ENCODE measurements at regions not wholly inside any gene's neighbourhood (a gene's known extent, or its start where the extent isn't known, plus 50 kb on each side); places are given as distances from the start of the nearest gene placed in this dataset.

DNA sequence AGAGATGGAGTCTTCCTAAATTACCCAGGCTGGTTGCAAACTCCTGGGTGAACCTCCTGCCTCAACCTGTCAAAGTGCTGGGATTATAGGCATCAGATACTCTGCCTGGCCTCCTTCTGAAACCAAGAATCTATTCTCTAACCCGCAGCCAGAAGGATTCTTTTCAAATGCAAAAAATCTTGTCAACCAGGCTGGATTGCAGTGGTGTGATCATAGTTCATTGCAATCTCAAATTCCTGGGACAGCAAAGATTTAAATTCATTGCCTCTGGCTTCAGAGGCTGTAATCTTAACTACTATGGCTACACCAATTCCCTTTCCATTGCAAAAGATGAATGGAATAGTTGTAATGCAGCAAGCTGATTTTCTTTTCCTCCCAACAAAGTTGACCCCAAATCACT lies 106.3 kb upstream of the TBX3 start:
- Histone ChIP-seq H3K27me3 (ENCODE audit: insufficient read depth, low read depth, low read length) (no peaks in the 10 kb centered on the region), H3K4me2 (ENCODE audit: low read length) (no peak overlapping the region), H2AFZ (ENCODE audit: low read depth, low read length) (no peak overlapping the region), H4K20me1 (ENCODE audit: insufficient read depth) (no peaks in the 10 kb centered on the region), H3K4me3 (ENCODE audit: low read length) (no peak overlapping the region), H3F3A (ENCODE audit: insufficient read depth, low read length, poor library complexity, severe bottlenecking) (no peaks in the 10 kb centered on the region), H3K9ac (ENCODE audit: low read length) (no peak overlapping the region), H3K9me3 (ENCODE audit: low read length) (no peaks in the 10 kb centered on the region), H3K79me2 (replicated peaks; ENCODE audit: insufficient read depth, low read length) (no peaks in the 10 kb centered on the region), H3K36me3 (ENCODE audit: insufficient read depth, low read length) (no peaks in the 10 kb centered on the region), H3K27ac (ENCODE audit: low read length) (no peak overlapping the region), H3K9me2 (ENCODE audit: insufficient read depth, low read length) (no peaks in the 10 kb centered on the region)
- no peak for TF ChIP-seq MXI1 (conservative IDR thresholded peaks at IDR 0.05; ENCODE audit: poor library complexity, severe bottlenecking)
- TF ChIP-seq SMC3 (conservative IDR thresholded peaks at IDR 0.05; ENCODE audit: poor library complexity) = no peak
- TF ChIP-seq, protein P1, sequence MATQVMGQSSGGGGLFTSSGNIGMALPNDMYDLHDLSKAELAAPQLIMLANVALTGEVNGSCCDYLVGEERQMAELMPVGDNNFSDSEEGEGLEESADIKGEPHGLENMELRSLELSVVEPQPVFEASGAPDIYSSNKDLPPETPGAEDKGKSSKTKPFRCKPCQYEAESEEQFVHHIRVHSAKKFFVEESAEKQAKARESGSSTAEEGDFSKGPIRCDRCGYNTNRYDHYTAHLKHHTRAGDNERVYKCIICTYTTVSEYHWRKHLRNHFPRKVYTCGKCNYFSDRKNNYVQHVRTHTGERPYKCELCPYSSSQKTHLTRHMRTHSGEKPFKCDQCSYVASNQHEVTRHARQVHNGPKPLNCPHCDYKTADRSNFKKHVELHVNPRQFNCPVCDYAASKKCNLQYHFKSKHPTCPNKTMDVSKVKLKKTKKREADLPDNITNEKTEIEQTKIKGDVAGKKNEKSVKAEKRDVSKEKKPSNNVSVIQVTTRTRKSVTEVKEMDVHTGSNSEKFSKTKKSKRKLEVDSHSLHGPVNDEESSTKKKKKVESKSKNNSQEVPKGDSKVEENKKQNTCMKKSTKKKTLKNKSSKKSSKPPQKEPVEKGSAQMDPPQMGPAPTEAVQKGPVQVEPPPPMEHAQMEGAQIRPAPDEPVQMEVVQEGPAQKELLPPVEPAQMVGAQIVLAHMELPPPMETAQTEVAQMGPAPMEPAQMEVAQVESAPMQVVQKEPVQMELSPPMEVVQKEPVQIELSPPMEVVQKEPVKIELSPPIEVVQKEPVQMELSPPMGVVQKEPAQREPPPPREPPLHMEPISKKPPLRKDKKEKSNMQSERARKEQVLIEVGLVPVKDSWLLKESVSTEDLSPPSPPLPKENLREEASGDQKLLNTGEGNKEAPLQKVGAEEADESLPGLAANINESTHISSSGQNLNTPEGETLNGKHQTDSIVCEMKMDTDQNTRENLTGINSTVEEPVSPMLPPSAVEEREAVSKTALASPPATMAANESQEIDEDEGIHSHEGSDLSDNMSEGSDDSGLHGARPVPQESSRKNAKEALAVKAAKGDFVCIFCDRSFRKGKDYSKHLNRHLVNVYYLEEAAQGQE (IDR thresholded peaks at IDR 0.05; ENCODE audit: borderline replicate concordance) = no peak
- no peak for TF ChIP-seq POLR2AphosphoS5 (IDR thresholded peaks at IDR 0.05)
- TF ChIP-seq TAF1 (IDR thresholded peaks at IDR 0.05; ENCODE audit: low read depth) = no peak
- TF ChIP-seq, protein P2, sequence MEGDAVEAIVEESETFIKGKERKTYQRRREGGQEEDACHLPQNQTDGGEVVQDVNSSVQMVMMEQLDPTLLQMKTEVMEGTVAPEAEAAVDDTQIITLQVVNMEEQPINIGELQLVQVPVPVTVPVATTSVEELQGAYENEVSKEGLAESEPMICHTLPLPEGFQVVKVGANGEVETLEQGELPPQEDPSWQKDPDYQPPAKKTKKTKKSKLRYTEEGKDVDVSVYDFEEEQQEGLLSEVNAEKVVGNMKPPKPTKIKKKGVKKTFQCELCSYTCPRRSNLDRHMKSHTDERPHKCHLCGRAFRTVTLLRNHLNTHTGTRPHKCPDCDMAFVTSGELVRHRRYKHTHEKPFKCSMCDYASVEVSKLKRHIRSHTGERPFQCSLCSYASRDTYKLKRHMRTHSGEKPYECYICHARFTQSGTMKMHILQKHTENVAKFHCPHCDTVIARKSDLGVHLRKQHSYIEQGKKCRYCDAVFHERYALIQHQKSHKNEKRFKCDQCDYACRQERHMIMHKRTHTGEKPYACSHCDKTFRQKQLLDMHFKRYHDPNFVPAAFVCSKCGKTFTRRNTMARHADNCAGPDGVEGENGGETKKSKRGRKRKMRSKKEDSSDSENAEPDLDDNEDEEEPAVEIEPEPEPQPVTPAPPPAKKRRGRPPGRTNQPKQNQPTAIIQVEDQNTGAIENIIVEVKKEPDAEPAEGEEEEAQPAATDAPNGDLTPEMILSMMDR (IDR thresholded peaks at IDR 0.05; ENCODE audit: poor library complexity, severe bottlenecking) = no peak
- TF ChIP-seq EP300 (conservative IDR thresholded peaks at IDR 0.05; ENCODE audit: poor library complexity, severe bottlenecking) = no peak
- no peak for TF ChIP-seq EZH2 (IDR thresholded peaks at IDR 0.05; ENCODE audit: borderline replicate concordance, insufficient read depth, low read length, poor library complexity, severe bottlenecking)
- TF ChIP-seq RAD21 (conservative IDR thresholded peaks at IDR 0.05) = no peak

DNA sequence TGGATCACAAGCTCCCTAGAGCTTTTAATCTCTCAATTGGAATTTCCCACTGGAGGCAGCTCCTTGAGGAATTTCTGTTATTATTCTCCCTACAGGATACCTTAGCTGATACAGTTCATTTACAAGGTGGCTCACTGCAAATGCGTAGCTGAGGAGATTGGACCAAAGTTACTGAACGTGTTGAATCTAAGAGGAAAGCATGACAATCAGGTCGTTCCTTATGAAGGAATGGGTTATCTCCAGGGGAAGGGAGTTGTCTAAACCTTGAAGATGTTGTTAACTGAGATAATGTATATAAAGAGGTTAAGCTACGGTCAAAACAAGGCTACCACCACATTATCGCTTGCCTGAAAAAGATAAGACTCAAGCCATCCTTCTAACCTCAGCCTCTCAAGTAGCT lies 105.8 kb upstream of the TBX3 start:
- H3K9me2 ChIP-seq (ENCODE audit: insufficient read depth, low read length) = no peaks in the 10 kb centered on the region
- H3K27me3 ChIP-seq (ENCODE audit: insufficient read depth, low read depth, low read length) = no peaks in the 10 kb centered on the region
- H3F3A ChIP-seq (ENCODE audit: insufficient read depth, low read length, poor library complexity, severe bottlenecking) = no peaks in the 10 kb centered on the region
- TF ChIP-seq EP300 (conservative IDR thresholded peaks at IDR 0.05; ENCODE audit: poor library complexity, severe bottlenecking) = no peak
- no peak for TF ChIP-seq POLR2AphosphoS5 (IDR thresholded peaks at IDR 0.05)
- no peak for TF ChIP-seq EZH2 (IDR thresholded peaks at IDR 0.05; ENCODE audit: borderline replicate concordance, insufficient read depth, low read length, poor library complexity, severe bottlenecking)
- TF ChIP-seq, protein P2 (IDR thresholded peaks at IDR 0.05; ENCODE audit: poor library complexity, severe bottlenecking) = no peak
- no peak for TF ChIP-seq SMC3 (conservative IDR thresholded peaks at IDR 0.05; ENCODE audit: poor library complexity)
- no peak for TF ChIP-seq RAD21 (conservative IDR thresholded peaks at IDR 0.05)
- TF ChIP-seq, protein P1 (IDR thresholded peaks at IDR 0.05; ENCODE audit: borderline replicate concordance) = no peak
- no peak for TF ChIP-seq MXI1 (conservative IDR thresholded peaks at IDR 0.05; ENCODE audit: poor library complexity, severe bottlenecking)
- H3K79me2 ChIP-seq (replicated peaks; ENCODE audit: insufficient read depth, low read length) = no peaks in the 10 kb centered on the region
- H3K9me3 ChIP-seq (ENCODE audit: low read length) = no peaks in the 10 kb centered on the region
- H3K36me3 ChIP-seq (ENCODE audit: insufficient read depth, low read length) = no peaks in the 10 kb centered on the region
- H3K4me2 ChIP-seq (ENCODE audit: low read length) = no peak overlapping the region
- no peak overlapping the region for H3K9ac ChIP-seq (ENCODE audit: low read length)
- H2AFZ ChIP-seq (ENCODE audit: low read depth, low read length) = no peak overlapping the region
- no peak overlapping the region for H3K27ac ChIP-seq (ENCODE audit: low read length)
- H3K4me3 ChIP-seq (ENCODE audit: low read length) = no peak overlapping the region
- H4K20me1 ChIP-seq (ENCODE audit: insufficient read depth) = no peaks in the 10 kb centered on the region
